Endothelial cell of hepatic sinusoid (primary cell): ENCODE measurements at regions not wholly inside any gene's neighbourhood (a gene's known extent, or its start where the extent isn't known, plus 50 kb on each side); places are given as distances from the start of the nearest gene placed in this dataset.

Experiments used
- in situ Hi-C: cut with HindIII; loops from 2 replicates; pipeline ENCODE4 v1.10.0; 2017; ENCODE audit warnings: low sequenced_read_pairs

GRCh38 chr2:66317268-66317890, 117.5 kb upstream of the MEIS1 start:
- in situ Hi-C loops = no loop called here

- in situ Hi-C loops = no loop called here
Measured at GRCh38 chr2:66306483-66306882, 128.4 kb upstream of the MEIS1 start.

- in situ Hi-C loops = no loop called here
Measured at GRCh38 chr2:66305718-66306117, 129.2 kb upstream of the MEIS1 start.

- in situ Hi-C loops = no loop called here
Measured at GRCh38 chr2:66303471-66303870, 131.5 kb upstream of the MEIS1 start.

- in situ Hi-C loops = no loop called here
Measured at GRCh38 chr2:66301767-66302140, 133.2 kb upstream of the MEIS1 start.

- in situ Hi-C loops = no loop called here
Measured at GRCh38 chr2:66301022-66301766, 133.7 kb upstream of the MEIS1 start.

- in situ Hi-C loops = no loop called here
Measured at GRCh38 chr2:66283787-66284186, 151.1 kb upstream of the MEIS1 start.

- in situ Hi-C loops = no loop called here
Measured at GRCh38 chr2:66281980-66282379, 152.9 kb upstream of the MEIS1 start.

- in situ Hi-C loops = no loop called here
Measured at GRCh38 chr2:66279024-66279423, 155.9 kb upstream of the MEIS1 start.

- in situ Hi-C loops = no loop called here
Measured at GRCh38 chr2:66275984-66276383, 158.9 kb upstream of the MEIS1 start.

- in situ Hi-C loops = no loop called here
Measured at GRCh38 chr2:66273933-66274490, 160.9 kb upstream of the MEIS1 start.

- in situ Hi-C loops = no loop called here
Measured at GRCh38 chr2:66272751-66273150, 162.2 kb upstream of the MEIS1 start.

GRCh38 chr2:66271777-66272176, 163.1 kb upstream of the MEIS1 start:
- in situ Hi-C loops = no loop called here

GRCh38 chr2:66270247-66270646, 164.7 kb upstream of the MEIS1 start:
- in situ Hi-C loops = no loop called here

- in situ Hi-C loops = no loop called here
Measured at GRCh38 chr2:66269166-66269565, 165.8 kb upstream of the MEIS1 start.

GRCh38 chr2:66268756-66269155, 166.2 kb upstream of the MEIS1 start:
- in situ Hi-C loops = no loop called here

- in situ Hi-C loops = no loop called here
Measured at GRCh38 chr2:66264354-66264753, 170.6 kb upstream of the MEIS1 start.

GRCh38 chr2:66255867-66256266, 179.1 kb upstream of the MEIS1 start:
- in situ Hi-C loops = no loop called here

GRCh38 chr2:66255136-66255535, 179.8 kb upstream of the MEIS1 start:
- in situ Hi-C loops = no loop called here

GRCh38 chr2:66253066-66253465, 181.9 kb upstream of the MEIS1 start:
- in situ Hi-C loops = loop anchor here (5.0 kb wide), 1 partner anchor 106 kb away; no protein-coding TSS in a partner anchor

GRCh38 chr2:66252109-66252508, 182.8 kb upstream of the MEIS1 start:
- in situ Hi-C loops = loop anchor here (5.0 kb wide), 1 partner anchor 105 kb away; no protein-coding TSS in a partner anchor

- in situ Hi-C loops = loop anchor here (5.0 kb wide), 1 partner anchor 104 kb away; no protein-coding TSS in a partner anchor
Measured at GRCh38 chr2:66251573-66251972, 183.4 kb upstream of the MEIS1 start.
